Sciatic nerve (tissue), 2 donors: ENCODE measurements at regions not wholly inside any gene's neighbourhood (a gene's known extent, or its start where the extent isn't known, plus 50 kb on each side); places are given as distances from the start of the nearest gene placed in this dataset.

ENCODE experiments used
- ATAC-seq: fragments of 200-7000 bp; cut with Tn5 transposase; one replicate; pipeline ENCODE4 v1.9.1; 2020; ENCODE audit warnings: mild to moderate bottlenecking, moderate library complexity
- DNase-seq: peaks from one replicate; pipeline ENCODE4 v3.0.0-alpha.2; 2020; ENCODE audit warnings: low spot score
- intact Hi-C: fragments of 100-400 bp; cut with DNase I; formaldehyde crosslinking; loops from one replicate; pipeline ENCODE4 v1.14.2; 2022
- donor health status: DM: no; HTN: no; CAD: no.
- donor health status: DM: no; HTN: no; CAD: no.

DNA sequence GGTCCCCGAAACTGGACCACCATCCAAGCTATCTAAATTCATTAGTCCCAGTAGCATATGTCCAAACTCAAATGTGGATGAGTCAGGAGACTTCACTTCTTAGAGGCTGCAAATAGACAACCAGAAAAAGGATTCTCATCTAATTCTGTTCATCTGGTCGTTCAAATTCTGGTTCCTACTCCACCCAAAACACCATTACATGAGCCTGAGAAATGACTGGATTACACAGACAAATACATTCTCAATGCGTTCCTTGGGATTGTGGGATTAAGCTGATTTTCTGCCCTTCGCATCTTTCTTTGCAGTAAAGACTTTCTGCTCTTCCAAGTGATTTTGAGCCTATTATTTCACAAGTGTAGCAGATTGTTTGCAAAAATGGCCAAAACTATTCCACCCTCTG, 472.3 kb upstream of the PROK2 start:
- ATAC-seq, result no peak
- DNase-seq, result no peak
- intact Hi-C loops, result no loop called here

GRCh38 chr3:72256716-72257115, 471.8 kb upstream of the PROK2 start:
- no peak for DNase-seq
- no peak for ATAC-seq
- intact Hi-C loops, result no loop called here

DNA sequence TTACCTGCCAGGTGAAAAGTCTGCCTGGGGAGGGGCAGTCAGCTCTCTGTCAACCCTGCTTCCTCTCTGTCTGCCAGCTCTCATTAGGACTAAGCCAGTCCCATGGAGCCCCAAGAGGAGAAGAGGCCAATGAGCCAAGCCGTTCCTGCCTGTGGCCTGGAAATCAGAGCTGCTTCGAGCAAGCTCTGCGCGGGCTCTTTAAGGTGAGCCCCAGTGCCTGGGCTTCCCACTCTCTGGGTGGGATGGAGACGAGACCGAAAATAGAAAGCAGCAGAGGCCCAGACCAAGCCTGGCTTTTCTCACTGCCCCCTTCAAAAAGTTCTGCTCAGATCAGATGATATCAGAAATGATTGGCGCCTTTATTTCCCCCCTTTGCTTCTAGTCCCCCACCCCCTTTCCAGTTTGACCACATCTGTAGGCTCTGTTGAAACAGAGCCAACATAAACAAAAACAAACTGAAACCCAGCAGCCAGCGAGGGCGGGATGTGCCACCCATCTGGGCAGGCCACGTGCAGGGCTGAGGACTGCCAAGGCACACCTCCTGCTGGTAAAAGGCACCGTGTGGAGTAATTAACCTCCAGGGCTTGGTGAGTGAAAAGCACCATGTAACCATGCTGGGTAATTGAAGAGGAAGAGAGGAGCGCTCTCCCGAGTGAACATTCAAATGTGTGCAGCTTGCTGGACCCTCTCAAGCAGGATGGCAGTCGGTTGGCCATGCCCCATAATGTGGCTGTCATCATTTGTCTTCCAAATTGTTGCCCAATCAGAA, 471.0 kb upstream of the PROK2 start:
- DNase-seq (no peak), ATAC-seq (peak; percentile 48)
- intact Hi-C loops, result no loop called here

- ATAC-seq (peak; percentile 23), DNase-seq (no peak)
- intact Hi-C loops, result no loop called here
Observed at GRCh38 chr3:72255191-72255590, 470.2 kb upstream of the PROK2 start.

GRCh38 chr3:72254483-72254882, 469.5 kb upstream of the PROK2 start:
- intact Hi-C loops, result no loop called here
- DNase-seq, result no peak
- no peak for ATAC-seq

DNA sequence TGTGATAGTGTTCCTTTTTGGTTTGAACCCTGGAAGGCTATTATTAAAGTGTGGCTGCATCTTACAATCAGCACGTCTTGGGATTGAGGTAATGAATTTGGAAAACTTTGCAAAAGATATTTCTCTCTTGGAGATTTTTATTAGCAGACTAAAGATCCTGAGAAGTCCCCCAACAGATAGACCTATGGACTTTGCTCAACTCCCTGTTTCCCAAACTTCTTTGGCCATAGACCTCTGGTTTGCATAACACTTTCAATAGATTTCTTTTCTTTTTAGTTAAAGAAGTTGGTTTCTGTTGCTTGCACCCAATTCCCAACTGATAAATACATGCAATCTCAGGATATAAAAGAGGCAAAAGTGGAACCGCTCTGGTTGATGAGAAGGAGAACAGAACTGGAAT, 465.8 kb upstream of the PROK2 start:
- ATAC-seq (no peak), DNase-seq (no peak)
- intact Hi-C loops, result no loop called here

- no peak for DNase-seq
- no peak for ATAC-seq
- intact Hi-C loops, result no loop called here
Observed at GRCh38 chr3:72248869-72249268, 463.9 kb upstream of the PROK2 start.

DNA sequence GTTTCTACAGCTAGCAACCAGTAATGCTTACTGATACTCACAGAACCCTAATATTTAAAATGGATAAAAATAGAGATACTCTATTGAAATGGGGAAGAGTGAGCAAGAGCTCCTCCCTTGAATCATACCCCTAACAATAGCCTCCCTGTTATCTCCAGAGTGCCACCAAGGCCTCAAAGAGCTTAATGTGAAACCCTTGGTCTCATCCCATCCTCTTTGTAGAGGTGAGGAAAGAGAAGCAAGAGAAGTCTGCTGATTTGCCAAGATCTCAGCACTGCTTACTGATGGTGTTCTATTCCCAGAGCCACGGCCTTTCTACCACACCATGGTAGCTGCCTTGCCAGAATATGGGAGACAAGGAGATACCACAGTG, 463.4 kb upstream of the PROK2 start:
- DNase-seq, result no peak
- ATAC-seq, result no peak
- intact Hi-C loops, result no loop called here

GRCh38 chr3:72247645-72248388, 462.9 kb upstream of the PROK2 start:
- ATAC-seq (no peak), DNase-seq (no peak)
- intact Hi-C loops, result no loop called here

GRCh38 chr3:72247126-72247525, 462.2 kb upstream of the PROK2 start:
- no peak for DNase-seq
- ATAC-seq, result no peak
- intact Hi-C loops, result no loop called here

GRCh38 chr3:72246685-72247084, 461.7 kb upstream of the PROK2 start:
- ATAC-seq, result peak; percentile 43
- intact Hi-C loops, result no loop called here
- no peak for DNase-seq

- intact Hi-C loops, result no loop called here
- ATAC-seq (peak; percentile 46), DNase-seq (no peak)
Observed at GRCh38 chr3:72245183-72245811, 460.3 kb upstream of the PROK2 start.

GRCh38 chr3:72244396-72244795, 459.4 kb upstream of the PROK2 start:
- DNase-seq, result no peak
- no peak for ATAC-seq
- intact Hi-C loops, result no loop called here

DNA sequence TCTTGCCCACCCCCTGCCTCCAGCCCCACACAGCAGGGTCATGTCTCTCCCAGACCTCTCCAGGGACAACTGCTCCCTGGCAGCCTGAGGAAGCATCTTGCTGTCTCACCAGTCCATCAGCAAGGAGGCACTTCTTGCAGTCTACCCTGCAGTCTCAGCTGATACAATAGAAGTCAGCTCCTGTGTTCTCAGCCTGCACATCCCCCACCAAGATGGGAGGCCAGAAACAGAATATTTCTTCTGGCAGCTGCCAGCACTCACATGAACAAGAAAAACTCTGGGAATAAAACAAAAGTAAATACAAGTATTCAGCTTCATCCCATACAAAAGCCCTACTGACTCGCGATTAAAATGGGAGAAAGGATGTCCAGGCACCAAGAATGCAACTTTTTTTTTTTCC, 457.4 kb upstream of the PROK2 start:
- ATAC-seq (no peak), DNase-seq (no peak)
- intact Hi-C loops, result no loop called here

DNA sequence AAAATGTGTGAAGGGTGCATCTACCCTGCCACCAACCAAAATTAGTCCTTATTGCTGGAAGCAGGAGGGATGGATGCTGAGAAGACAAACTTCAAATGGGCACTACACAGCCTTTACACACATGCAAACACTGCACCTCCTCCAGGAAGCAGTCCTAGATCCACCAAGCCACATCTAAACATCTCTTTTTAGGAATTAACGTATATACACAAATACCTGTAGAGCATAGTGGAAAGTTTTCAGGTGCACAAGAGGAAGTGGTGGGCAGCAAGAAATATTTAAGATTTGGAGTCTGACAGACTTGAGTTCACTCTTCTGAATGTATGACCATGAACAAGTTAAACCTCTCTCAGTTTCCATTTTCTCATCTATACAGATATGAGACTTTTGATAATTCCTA, 456.6 kb upstream of the PROK2 start:
- ATAC-seq (no peak), DNase-seq (no peak)
- intact Hi-C loops, result no loop called here

- ATAC-seq (no peak), DNase-seq (no peak)
- intact Hi-C loops, result no loop called here
Observed at GRCh38 chr3:72240531-72240930, 455.6 kb upstream of the PROK2 start.

- ATAC-seq (peak; percentile 41), DNase-seq (no peak)
- intact Hi-C loops, result no loop called here
Observed at GRCh38 chr3:72238801-72239200, 453.9 kb upstream of the PROK2 start.

DNA sequence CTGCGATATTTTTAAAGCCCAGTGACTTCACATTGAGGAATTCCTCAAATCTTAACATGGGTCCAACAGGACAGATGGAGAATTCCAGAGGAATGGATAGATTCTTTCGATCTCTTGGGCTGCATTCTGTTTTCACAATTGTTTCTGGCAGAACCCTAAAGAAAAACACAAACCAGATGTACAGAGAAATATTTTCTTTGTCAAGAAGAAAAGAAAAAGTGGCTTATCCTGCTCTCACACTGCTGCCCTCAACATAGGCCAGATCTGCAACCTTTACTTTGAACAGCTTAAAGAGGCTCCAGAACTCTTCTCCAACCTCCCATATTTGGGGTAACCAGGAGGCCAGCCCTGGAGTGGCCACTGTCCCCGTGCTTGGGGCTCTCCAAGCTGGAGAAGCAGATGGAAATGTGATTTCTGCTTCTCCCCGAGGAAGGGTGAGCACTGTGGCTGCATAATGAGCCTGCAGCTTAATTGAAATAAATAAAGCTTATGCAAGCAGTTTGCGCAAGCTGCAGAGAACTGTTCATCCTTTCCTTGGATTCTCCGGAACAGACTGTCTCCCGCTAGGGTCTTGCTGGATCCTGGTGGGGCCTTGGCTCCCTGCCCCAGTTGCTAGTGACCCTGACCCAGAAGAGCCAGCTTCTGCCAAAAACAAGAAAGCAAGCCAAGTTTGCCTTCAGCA, 453.2 kb upstream of the PROK2 start:
- DNase-seq, result no peak
- intact Hi-C loops, result no loop called here
- peak; percentile 81 for ATAC-seq

DNA sequence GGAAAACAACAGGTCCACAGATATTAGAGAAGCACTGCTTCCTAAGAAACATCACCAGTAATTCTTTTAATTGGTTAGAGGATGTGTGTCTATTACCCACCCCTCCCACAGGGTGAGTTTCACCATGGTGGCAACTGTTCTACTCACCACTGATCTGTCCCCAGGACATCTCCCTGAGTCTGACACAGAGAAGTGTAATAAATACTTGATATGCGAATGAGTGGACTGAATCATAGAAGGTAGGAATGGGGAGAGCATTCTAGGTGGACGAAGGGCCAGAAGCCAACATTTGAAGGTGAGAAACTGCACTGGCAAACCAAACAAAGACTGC, 452.7 kb upstream of the PROK2 start:
- no peak for ATAC-seq
- DNase-seq, result no peak
- intact Hi-C loops, result no loop called here

DNA sequence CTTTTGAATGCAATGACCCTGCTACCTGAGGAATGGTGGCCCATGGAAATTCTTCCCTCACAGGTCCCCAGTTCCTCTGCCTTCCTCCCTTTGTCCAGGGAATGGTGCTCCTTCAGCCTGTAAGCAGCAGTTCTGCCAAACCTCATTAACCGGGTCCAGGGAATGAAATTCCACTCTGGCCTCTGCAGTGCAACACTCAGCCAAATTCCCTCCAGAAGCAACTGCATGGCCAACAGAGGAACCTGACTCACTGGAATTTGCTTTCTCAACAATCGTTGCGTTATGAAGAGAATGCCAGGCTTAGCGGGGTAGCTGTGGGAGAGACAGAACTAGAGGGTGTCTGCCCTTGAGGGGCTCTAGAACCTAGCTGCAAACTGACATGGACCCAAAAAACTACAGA, 449.4 kb upstream of the PROK2 start:
- DNase-seq (no peak), ATAC-seq (peak; percentile 61)
- intact Hi-C loops, result no loop called here
